ENCODE measurements at regions not wholly inside any gene's neighbourhood (a gene's known extent, or its start where the extent isn't known, plus 50 kb on each side); places are given as distances from the start of the nearest gene placed in this dataset.
"Not testable (repeated sequence)": the region's sequence is repeated elsewhere in the genome, so short reads cannot be mapped to it uniquely, and the experiment has no call there.

DNA sequence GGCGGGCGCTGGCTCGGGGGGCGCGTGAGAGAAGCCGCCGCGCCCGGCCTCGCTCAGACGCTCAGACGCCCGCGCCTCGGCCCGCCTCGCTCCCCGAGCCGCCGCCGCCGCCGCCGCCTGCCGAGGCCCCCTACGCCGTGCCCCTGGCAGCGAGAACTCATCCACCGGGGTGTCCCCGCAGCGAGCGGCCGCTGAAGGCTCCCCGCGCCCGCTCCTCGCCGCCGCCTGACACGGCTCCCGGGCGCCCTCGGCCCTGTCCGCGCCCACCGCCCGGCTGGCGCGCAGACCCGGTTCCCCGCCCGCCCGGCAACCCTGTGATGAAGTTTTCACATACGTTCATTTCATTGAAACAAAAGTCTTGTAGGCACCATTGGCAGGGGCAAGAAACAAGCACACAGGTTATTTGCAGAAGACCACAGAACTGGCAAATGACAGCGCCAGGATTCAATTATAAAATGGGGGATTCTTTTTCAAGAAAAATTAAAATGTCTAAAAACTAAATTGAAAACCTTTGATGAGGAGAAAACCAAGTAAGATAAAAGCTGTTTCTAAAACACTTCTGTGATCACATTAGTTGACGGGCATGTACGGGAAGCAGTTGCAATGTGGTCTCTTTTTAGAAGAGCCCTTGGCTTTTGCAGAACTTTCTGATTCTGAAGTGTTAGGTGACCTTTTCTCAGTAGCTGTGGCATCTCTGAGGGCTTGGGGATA, 50.5 kb upstream of the TUBA3D start:
- H3K4me3 ChIP-seq = no peak overlapping the region
- no peaks in the 10 kb centered on the region for H3K4me1 ChIP-seq (replicated peaks)
- DNase-seq (ENCODE audit: low read depth in 1 of 2, low spot score in 2 of 2) = no peak
- H3K27me3 ChIP-seq (replicated peaks) = peaks cover 42% of the 10 kb centered on the region
- no peaks in the 10 kb centered on the region for H3K36me3 ChIP-seq
- H3K9me3 ChIP-seq (replicated peaks) = no peaks in the 10 kb centered on the region; the same call in 1 of the 2 replicates
- no peak overlapping the region for H3K27ac ChIP-seq

DNA sequence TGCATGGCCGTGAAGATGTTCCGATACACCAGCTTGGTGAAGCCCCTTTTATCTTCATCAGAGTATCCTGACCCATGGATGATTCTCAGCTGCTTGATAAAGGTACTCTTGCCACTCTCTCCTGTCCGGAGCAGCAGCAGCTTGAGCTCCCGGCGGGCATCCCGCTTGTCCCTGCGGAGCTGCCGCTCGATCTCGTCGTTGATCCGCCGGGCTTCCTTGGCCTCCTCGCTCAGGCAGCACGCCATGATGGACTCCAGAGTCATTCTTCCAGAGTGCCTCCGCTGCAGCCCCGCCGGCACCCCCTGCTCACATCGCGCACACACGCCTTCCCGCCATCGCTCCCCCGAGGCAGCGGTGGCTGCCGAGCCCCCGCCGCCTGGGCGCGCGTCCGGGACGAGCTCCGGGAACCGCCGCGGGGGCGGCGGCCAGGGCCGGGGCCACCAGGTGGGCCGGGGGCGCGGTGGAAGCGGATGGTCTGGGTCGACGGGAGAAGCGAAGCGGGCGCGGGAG, 51.3 kb upstream of the TUBA3D start:
- H3K27ac ChIP-seq; H3K36me3 ChIP-seq; H3K4me1 ChIP-seq (replicated peaks); H3K9me3 ChIP-seq (replicated peaks); H3K4me3 ChIP-seq; DNase-seq (ENCODE audit: low read depth in 1 of 2, low spot score in 2 of 2): not testable (repeated sequence)
- peaks cover 38% of the 10 kb centered on the region for H3K27me3 ChIP-seq (replicated peaks)

DNA sequence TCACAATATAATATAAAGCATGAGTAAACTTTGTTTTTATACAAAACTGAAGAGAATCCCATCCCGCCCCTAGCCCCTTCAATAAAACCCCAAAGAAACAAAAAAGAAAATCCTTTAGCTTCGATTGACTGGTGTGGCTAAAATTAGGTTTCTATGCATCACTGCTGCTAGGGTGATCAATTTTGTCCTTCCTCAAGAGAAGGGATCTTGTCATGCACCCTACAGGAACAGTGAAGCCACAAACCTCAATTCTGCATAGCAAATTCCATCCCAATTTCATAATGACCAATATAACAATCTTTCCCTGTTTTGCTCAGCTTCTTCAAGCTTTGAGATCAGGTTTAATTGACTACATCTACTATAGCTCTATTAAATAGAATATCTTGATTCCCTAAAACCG, 55.2 kb upstream of the TUBA3D start:
- not testable (repeated sequence) for H3K27ac ChIP-seq; DNase-seq (ENCODE audit: low read depth in 1 of 2, low spot score in 2 of 2); H3K4me1 ChIP-seq (replicated peaks); H3K36me3 ChIP-seq; H3K9me3 ChIP-seq (replicated peaks); H3K4me3 ChIP-seq
- peaks cover 48% of the 10 kb centered on the region for H3K27me3 ChIP-seq (replicated peaks)

DNA sequence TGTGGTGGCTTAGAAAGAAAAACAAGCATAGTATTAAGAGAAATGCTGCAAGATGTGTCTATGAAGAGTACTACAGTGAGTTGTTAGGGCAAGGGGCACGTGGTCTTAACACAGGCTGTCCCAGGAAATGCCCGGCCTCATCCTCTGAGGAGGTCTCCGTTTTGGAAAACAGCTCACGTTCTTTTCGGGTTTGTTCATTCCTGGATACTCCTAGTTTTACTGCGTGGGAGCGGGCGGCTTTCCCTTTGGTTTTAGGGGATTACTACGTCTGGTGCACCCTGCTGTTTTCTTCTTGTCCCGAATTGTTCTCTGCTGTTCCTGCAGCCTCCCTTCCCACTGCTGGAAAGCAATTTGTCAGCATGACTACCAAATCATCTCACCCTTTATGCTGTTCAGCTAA, 55.5 kb upstream of the RAB6D start:
- DNase-seq (ENCODE audit: low read depth in 1 of 2, low spot score in 2 of 2) = no peak
- no peak overlapping the region for H3K4me3 ChIP-seq
- no peaks in the 10 kb centered on the region for H3K36me3 ChIP-seq
- peaks cover 45% of the 10 kb centered on the region for H3K27me3 ChIP-seq (replicated peaks)
- no peak overlapping the region for H3K27ac ChIP-seq
- no peaks in the 10 kb centered on the region for H3K4me1 ChIP-seq (replicated peaks)
- H3K9me3 ChIP-seq (replicated peaks) = no peaks in the 10 kb centered on the region

DNA sequence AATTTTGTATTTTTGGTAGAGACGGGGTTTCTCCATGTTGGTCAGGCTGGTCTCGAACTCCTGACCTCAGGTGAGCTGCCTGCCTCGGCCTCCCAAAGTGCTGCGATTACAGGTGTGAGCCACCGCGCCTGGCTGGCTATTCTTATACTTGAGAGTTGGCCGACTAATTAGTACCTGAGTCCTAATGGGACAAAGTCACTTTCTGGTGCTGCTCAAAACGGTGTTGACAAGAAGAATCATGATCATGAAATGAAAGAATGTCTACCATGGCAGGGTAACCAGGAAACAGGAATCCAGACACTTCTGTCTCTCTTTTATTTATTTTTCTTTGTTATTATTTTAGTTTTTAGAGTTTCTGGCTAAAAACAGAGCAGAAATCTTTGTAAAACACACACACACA, 54.7 kb upstream of the RAB6D start:
- Histone ChIP-seq H3K36me3 (no peaks in the 10 kb centered on the region), H3K27ac (no peak overlapping the region), H3K4me1 (replicated peaks) (no peaks in the 10 kb centered on the region), H3K27me3 (replicated peaks) (peaks cover 40% of the 10 kb centered on the region), H3K9me3 (replicated peaks) (no peaks in the 10 kb centered on the region), H3K4me3 (no peak overlapping the region)
- DNase-seq (ENCODE audit: low read depth in 1 of 2, low spot score in 2 of 2) = no peak

DNA sequence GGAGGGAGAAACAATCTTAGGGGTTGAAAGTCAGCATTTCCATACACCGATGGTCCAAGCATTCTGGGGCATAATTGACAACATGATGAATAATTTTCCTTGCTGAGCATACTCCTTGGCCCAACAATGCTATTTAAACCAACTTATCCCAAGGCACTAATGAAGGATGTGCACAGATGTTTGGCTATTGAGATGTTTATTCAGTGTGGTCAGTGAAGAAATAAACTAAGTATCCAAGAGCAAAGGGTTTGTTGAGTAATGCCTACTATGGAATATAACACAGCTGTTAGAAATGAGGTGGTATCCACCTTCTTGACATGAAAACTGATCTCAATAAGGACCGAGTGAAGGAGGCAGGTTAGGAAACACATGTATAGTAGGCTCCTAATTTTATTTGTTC, 53.9 kb upstream of the RAB6D start:
- no peaks in the 10 kb centered on the region for H3K4me1 ChIP-seq (replicated peaks)
- no peaks in the 10 kb centered on the region for H3K9me3 ChIP-seq (replicated peaks)
- H3K4me3 ChIP-seq = no peak overlapping the region
- H3K36me3 ChIP-seq = no peaks in the 10 kb centered on the region
- DNase-seq (ENCODE audit: low read depth in 1 of 2, low spot score in 2 of 2) = no peak
- no peak overlapping the region for H3K27ac ChIP-seq
- H3K27me3 ChIP-seq (replicated peaks) = peaks cover 40% of the 10 kb centered on the region

- no peak overlapping the region for H3K4me3 ChIP-seq
- no peaks in the 10 kb centered on the region for H3K9me3 ChIP-seq (replicated peaks)
- peaks cover 52% of the 10 kb centered on the region for H3K27me3 ChIP-seq (replicated peaks)
- H3K36me3 ChIP-seq = no peaks in the 10 kb centered on the region
- no peak overlapping the region for H3K27ac ChIP-seq
- no peaks in the 10 kb centered on the region for H3K4me1 ChIP-seq (replicated peaks)
- DNase-seq (ENCODE audit: low read depth in 1 of 2, low spot score in 2 of 2) = no peak
These were observed 49.8 kb upstream of the RAB6D start for GRCh38 chr2:131413785-131414184.

Data from SJSA1 (cell line).